GM23338 (cell line): ENCODE measurements at regions not wholly inside any gene's neighbourhood (a gene's known extent, or its start where the extent isn't known, plus 50 kb on each side); places are given as distances from the start of the nearest gene placed in this dataset.

Experiments used
- ATAC-seq: fragments of 200-7000 bp; cut with Tn5 transposase; 3 replicates; pipeline ENCODE4 v1.9.1; 2020
- DNase-seq: peaks from one replicate; pipeline ENCODE4 v3.0.0-alpha.2; 2015; ENCODE audit warnings: low spot score
- H2AFZ ChIP-seq: fragments of 200-600 bp; sonication (generic); 2 replicates; pipeline ENCODE4 v1.8.0; 2016; ENCODE audit warnings: antibody characterized with exemption, mild to moderate bottlenecking, moderate library complexity
- H3F3A ChIP-seq: fragments of 200-600 bp; sonication (generic); replicated peaks from 2 replicates; pipeline ENCODE4 v1.8.0; 2017; ENCODE audit warnings: antibody characterized with exemption, mixed run types, low read depth
- H3K27ac ChIP-seq: fragments of 200-600 bp; sonication (generic); 2 replicates; pipeline ENCODE4 v1.6.1; 2016; ENCODE audit warnings: low read depth
- H3K27me3 ChIP-seq: fragments of 200-600 bp; sonication (generic); 2 replicates; pipeline ENCODE4 v1.8.0; 2016; ENCODE audit warnings: mild to moderate bottlenecking, mixed run types, moderate library complexity; ENCODE audit not compliant: insufficient read depth
- H3K36me3 ChIP-seq: fragments of 200-600 bp; sonication (generic); 2 replicates; pipeline ENCODE4 v1.8.0; 2016; ENCODE audit warnings: mild to moderate bottlenecking; ENCODE audit not compliant: insufficient read depth
- H3K4me1 ChIP-seq: fragments of 200-600 bp; sonication (generic); 2 replicates; pipeline ENCODE4 v1.8.0; 2016; ENCODE audit warnings: mild to moderate bottlenecking, moderate library complexity; ENCODE audit not compliant: insufficient read depth
- H3K4me2 ChIP-seq: fragments of 200-600 bp; sonication (generic); 2 replicates; pipeline ENCODE4 v1.7.1; 2017; ENCODE audit warnings: mixed run types
- H3K4me3 ChIP-seq: fragments of 200-600 bp; sonication (generic); 2 replicates; pipeline ENCODE4 v1.6.1; 2016; ENCODE audit warnings: mixed run types
- H3K79me2 ChIP-seq: fragments of 200-600 bp; sonication (generic); replicated peaks from 2 replicates; pipeline ENCODE4 v1.8.0; 2017; ENCODE audit warnings: mild to moderate bottlenecking; ENCODE audit not compliant: insufficient read depth
- H3K9me2 ChIP-seq: fragments of 200-600 bp; sonication (generic); 2 replicates; pipeline ENCODE4 v1.8.0; 2017; ENCODE audit not compliant: insufficient read depth
- H4K20me1 ChIP-seq: fragments of 200-600 bp; sonication (generic); replicated peaks from 2 replicates; pipeline ENCODE4 v1.8.0; 2017; ENCODE audit warnings: mild to moderate bottlenecking; ENCODE audit not compliant: insufficient read depth
- H3K27ac Mint-ChIP-seq: 2 replicates; pipeline ENCODE4 v1.8.0; 2020; ENCODE audit warnings: inconsistent platforms, mild to moderate bottlenecking, moderate library complexity, mixed read lengths
- H3K27me3 Mint-ChIP-seq: 3 replicates; pipeline ENCODE4 v1.8.0; 2022; ENCODE audit warnings: low read depth, mild to moderate bottlenecking, moderate library complexity, mixed read lengths, inconsistent platforms; ENCODE audit not compliant: insufficient read depth, poor library complexity
- H3K36me3 Mint-ChIP-seq: 3 replicates; pipeline ENCODE4 v1.8.0; 2021; ENCODE audit warnings: low read depth, mild to moderate bottlenecking, inconsistent platforms, moderate library complexity, mixed read lengths
- H3K4me1 Mint-ChIP-seq: 3 replicates; pipeline ENCODE4 v1.8.0; 2020; ENCODE audit warnings: mild to moderate bottlenecking, inconsistent platforms, mixed read lengths
- H3K4me3 Mint-ChIP-seq: 3 replicates; pipeline ENCODE4 v1.8.0; 2021; ENCODE audit warnings: moderate library complexity, mild to moderate bottlenecking, inconsistent platforms, mixed read lengths
- H3K9me3 Mint-ChIP-seq: 3 replicates; pipeline ENCODE4 v1.8.0; 2020; ENCODE audit warnings: moderate library complexity, mild to moderate bottlenecking, inconsistent platforms, mixed read lengths
- CREB1 ChIP-seq: fragments of 250-450 bp; sonication (Bioruptor Pico); IDR thresholded peaks from 2 replicates; pipeline ENCODE4 v1.5.0; 2020; ENCODE audit warnings: low read depth, mild to moderate bottlenecking, moderate library complexity
- CTCF ChIP-seq, 2 experiments: fragments of 200-600 bp in 1 of 2; sonication (generic) in 1 of 2; conservative IDR thresholded peaks; 2 replicates each; pipeline versions ENCODE4 v1.5.1 to v1.6.1; 2016 to 2017; ENCODE audit warnings: antibody characterized with exemption in 2 of 2, low read depth in 2 of 2, mild to moderate bottlenecking in 2 of 2, moderate library complexity in 1 of 2
- EZH2 ChIP-seq: fragments of 200-600 bp; sonication (generic); IDR thresholded peaks from one replicate; pipeline ENCODE4 v1.8.0; 2017; ENCODE audit warnings: antibody characterized with exemption, mild to moderate bottlenecking, low read depth; ENCODE audit not compliant: unreplicated experiment
- EZH2phosphoT487 ChIP-seq: fragments of 200-600 bp; sonication (generic); IDR thresholded peaks from one replicate; pipeline ENCODE4 v1.8.1; 2018; ENCODE audit warnings: antibody characterized with exemption; ENCODE audit not compliant: unreplicated experiment
- JUNB ChIP-seq: IDR thresholded peaks from one replicate; pipeline ENCODE4 v1.6.1; 2016; ENCODE audit warnings: antibody characterized with exemption; ENCODE audit not compliant: unreplicated experiment
- NANOG ChIP-seq: IDR thresholded peaks from 2 replicates; pipeline ENCODE4 v1.6.1; 2016; ENCODE audit warnings: antibody characterized with exemption, borderline replicate concordance
- POLR2AphosphoS5 ChIP-seq: IDR thresholded peaks from 2 replicates; pipeline ENCODE4 v1.6.1; 2016; ENCODE audit warnings: antibody characterized with exemption, low read depth
- REST ChIP-seq: IDR thresholded peaks from one replicate; pipeline ENCODE4 v1.6.1; 2018; ENCODE audit warnings: antibody characterized with exemption; ENCODE audit not compliant: unreplicated experiment
- STAT1 ChIP-seq: IDR thresholded peaks from one replicate; pipeline ENCODE4 v1.6.1; 2016; ENCODE audit warnings: antibody characterized with exemption; ENCODE audit not compliant: unreplicated experiment
- ZNF114 ChIP-seq: fragments of 250-450 bp; sonication (Bioruptor Pico); IDR thresholded peaks from 2 replicates; pipeline ENCODE4 v1.5.0; 2020; ENCODE audit warnings: mild to moderate bottlenecking, moderate library complexity
- ZNF331 ChIP-seq: fragments of 250-450 bp; sonication (Bioruptor Pico); IDR thresholded peaks from 2 replicates; pipeline ENCODE4 v1.5.0; 2020; ENCODE audit warnings: low read depth, mild to moderate bottlenecking, moderate library complexity
- ZNF462 ChIP-seq: fragments of 250-450 bp; sonication (Bioruptor Pico); IDR thresholded peaks from 2 replicates; pipeline ENCODE4 v1.5.0; 2020; ENCODE audit warnings: mild to moderate bottlenecking, moderate library complexity
- TF ChIP-seq, protein P1 (sequence below): IDR thresholded peaks from 2 replicates; pipeline ENCODE4 v1.6.1; 2016; ENCODE audit warnings: antibody characterized with exemption

DNA sequence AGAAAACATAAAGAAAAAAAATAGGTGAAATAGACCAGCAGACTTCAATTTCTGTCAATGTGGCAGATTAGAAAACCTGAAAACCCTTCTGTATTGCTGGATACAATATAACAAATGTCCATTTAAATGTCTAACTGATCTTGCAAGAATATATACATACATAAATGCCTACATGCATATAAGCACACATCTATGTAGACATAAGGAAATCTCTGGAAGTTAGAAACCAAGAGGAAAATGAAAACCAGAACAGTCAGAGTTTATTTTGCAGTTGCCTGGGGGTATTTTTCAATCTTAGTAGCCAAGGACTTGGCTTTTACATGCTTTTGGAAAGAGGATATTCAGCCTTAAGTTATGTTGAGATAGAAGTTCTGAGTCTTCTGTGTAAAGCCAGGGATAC, 184.0 kb downstream of the RPS12 start:
- H3K4me1 Mint-ChIP-seq: no peaks in the 10 kb centered on the region; the same call in 2 of the 3 replicates
- no peak for ATAC-seq

More for the DNA sequence above, 184.0 kb downstream of the RPS12 start:
- Histone ChIP-seq H4K20me1 (no peaks in the 10 kb centered on the region), H3K4me2 (no peak overlapping the region), H3K79me2 (no peaks in the 10 kb centered on the region), H2AFZ (no peak overlapping the region), H3K9me2 (peaks cover 7% of the 10 kb centered on the region; the same call in 1 of the 2 replicates), H3K4me1 (no peaks in the 10 kb centered on the region), H3K27ac (0 out of 2 replicates have a peak overlapping the region, but pooled peaks have one; percentile 58), H3F3A (no peaks in the 10 kb centered on the region), H3K36me3 (no peaks in the 10 kb centered on the region), H3K27me3 (no peaks in the 10 kb centered on the region), H3K4me3 (no peak overlapping the region)
- no peak for DNase-seq
- H3K9me3 Mint-ChIP-seq: no peaks in the 10 kb centered on the region
- H3K27me3 Mint-ChIP-seq: no peaks in the 10 kb centered on the region
- no peaks in the 10 kb centered on the region for H3K36me3 Mint-ChIP-seq
- TF ChIP-seq ZNF331 (CRISPR knock-in tag) (no peak), CTCF (conservative IDR thresholded peaks at IDR 0.05; ENCODE audit: low read depth in 2 of 2) (no peak), EZH2 (no peak), REST (no peak), EZH2phosphoT487 (no peak), POLR2AphosphoS5 (no peak), ZNF114 (no peak), JUNB (no peak), ZNF462 (no peak), NANOG (no peak), STAT1 (no peak), CREB1 (no peak)
- TF ChIP-seq, protein P1, sequence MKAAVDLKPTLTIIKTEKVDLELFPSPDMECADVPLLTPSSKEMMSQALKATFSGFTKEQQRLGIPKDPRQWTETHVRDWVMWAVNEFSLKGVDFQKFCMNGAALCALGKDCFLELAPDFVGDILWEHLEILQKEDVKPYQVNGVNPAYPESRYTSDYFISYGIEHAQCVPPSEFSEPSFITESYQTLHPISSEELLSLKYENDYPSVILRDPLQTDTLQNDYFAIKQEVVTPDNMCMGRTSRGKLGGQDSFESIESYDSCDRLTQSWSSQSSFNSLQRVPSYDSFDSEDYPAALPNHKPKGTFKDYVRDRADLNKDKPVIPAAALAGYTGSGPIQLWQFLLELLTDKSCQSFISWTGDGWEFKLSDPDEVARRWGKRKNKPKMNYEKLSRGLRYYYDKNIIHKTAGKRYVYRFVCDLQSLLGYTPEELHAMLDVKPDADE: no peak
- H3K4me3 Mint-ChIP-seq: no peak overlapping the region
- H3K27ac Mint-ChIP-seq: no peak overlapping the region
